ENCODE measurements at regions not wholly inside any gene's neighbourhood (a gene's known extent, or its start where the extent isn't known, plus 50 kb on each side); places are given as distances from the start of the nearest gene placed in this dataset.

DNA sequence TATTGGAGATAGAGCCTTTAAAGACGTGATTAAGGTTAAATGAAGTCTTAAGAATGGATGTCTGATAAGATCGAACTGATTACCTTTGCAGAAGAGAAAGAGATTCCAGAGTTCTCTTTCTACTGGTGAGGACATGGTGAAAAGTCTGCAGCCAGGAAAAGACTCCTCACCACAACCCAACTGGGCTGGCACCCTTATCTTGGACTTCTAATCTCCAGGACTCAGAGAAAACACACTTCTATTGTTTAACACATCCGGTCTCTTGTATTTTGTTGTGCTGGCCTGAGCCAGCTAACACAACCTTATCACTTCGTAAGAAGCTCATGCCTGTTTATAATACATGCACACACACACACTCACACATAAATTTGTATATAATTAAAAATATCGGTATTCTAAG lies 489.1 kb downstream of the PRDM9 start:
- TF ChIP-seq POLR2A (IDR thresholded peaks at IDR 0.05) = no peak
- TF ChIP-seq, protein P1, sequence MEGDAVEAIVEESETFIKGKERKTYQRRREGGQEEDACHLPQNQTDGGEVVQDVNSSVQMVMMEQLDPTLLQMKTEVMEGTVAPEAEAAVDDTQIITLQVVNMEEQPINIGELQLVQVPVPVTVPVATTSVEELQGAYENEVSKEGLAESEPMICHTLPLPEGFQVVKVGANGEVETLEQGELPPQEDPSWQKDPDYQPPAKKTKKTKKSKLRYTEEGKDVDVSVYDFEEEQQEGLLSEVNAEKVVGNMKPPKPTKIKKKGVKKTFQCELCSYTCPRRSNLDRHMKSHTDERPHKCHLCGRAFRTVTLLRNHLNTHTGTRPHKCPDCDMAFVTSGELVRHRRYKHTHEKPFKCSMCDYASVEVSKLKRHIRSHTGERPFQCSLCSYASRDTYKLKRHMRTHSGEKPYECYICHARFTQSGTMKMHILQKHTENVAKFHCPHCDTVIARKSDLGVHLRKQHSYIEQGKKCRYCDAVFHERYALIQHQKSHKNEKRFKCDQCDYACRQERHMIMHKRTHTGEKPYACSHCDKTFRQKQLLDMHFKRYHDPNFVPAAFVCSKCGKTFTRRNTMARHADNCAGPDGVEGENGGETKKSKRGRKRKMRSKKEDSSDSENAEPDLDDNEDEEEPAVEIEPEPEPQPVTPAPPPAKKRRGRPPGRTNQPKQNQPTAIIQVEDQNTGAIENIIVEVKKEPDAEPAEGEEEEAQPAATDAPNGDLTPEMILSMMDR (IDR thresholded peaks at IDR 0.05) = no peak
